LNCaP clone FGC (cell line): ENCODE measurements at regions not wholly inside any gene's neighbourhood (a gene's known extent, or its start where the extent isn't known, plus 50 kb on each side); places are given as distances from the start of the nearest gene placed in this dataset.

ENCODE experiments used
- DNase-seq: peaks from one replicate; pipeline ENCODE4 v3.0.0-alpha.2; 2011; ENCODE audit warnings: low read depth
- H3K4me3 ChIP-seq: 2 replicates; pipeline ENCODE4 v1.5.1; 2011; ENCODE audit warnings: mild to moderate bottlenecking, low read depth, low read length, control low read depth
- CTCF ChIP-seq: IDR thresholded peaks from 2 replicates; pipeline ENCODE4 v1.5.1; 2012; ENCODE audit warnings: mild to moderate bottlenecking; ENCODE audit not compliant: control insufficient read depth, insufficient read depth; ENCODE audit errors: extremely low read depth

DNA sequence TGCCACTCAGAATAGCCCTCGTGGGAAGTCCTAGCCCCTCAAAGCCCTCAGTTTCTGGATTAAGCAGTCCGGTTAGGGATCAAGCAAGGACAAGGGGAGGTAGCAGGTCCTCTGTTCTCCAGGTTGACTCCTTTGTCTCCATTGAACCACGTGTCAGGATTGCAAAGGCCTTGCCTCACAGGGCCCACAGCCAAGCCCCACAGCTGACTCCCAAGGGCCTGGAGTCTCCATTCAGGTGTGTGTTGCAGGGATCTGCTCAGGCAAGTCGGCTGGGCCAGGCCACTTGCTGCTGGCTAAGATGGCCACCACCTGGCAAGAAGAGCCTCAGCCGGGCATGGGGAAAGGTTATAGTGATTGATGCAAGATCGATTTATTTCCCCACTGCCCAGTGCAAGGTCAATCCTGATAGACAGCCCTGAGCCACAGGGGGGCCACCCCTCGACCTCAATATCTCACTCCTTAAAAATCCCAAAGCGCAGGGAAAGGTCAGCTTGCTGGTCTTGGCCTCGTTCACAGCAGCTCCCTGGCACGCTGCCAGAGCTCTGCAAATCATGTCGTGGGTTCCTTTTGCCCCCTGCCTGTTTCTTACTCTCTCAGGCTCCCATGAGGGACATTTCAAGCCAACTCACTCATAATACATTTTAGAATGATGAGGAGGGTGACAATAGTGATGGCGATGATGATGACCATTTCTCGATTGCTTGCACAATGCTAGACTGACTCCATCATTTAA, 75.9 kb downstream of the EDN3 start:
- TF ChIP-seq CTCF, result no peak
- no peak overlapping the region for H3K4me3 ChIP-seq
- DNase-seq, result no peak

GRCh38 chr20:59376998-59377397, 76.6 kb downstream of the EDN3 start:
- no peak for DNase-seq
- no peak for TF ChIP-seq CTCF
- no peak overlapping the region for H3K4me3 ChIP-seq

DNA sequence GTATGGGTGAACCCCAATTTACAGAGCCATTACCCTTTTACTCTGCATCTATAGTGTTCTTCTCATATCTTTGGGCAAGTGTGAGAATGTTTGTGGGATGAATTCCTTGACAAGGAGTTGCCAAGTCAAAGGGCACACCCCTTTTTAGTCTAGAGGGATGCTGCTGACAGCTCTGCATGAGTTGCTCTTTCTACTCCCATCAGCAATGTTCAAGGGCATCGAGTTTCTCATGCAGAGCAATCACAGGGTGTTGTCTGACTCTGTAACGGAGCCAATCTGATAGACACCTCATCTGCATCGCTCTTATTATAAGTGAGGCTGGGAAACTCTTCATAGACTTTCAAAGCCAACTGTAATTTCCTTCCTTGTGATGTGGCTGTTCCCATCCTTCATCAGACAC, 77.4 kb downstream of the EDN3 start:
- no peak for TF ChIP-seq CTCF
- DNase-seq, result no peak
- no peak overlapping the region for H3K4me3 ChIP-seq

- H3K4me3 ChIP-seq, result no peak overlapping the region
- no peak for DNase-seq
- TF ChIP-seq CTCF, result no peak
These were observed 78.0 kb downstream of the EDN3 start for GRCh38 chr20:59378396-59378795.

- DNase-seq, result no peak
- TF ChIP-seq CTCF, result no peak
- H3K4me3 ChIP-seq, result no peak overlapping the region
These were observed 78.6 kb downstream of the EDN3 start for GRCh38 chr20:59378966-59379365.

GRCh38 chr20:59381689-59382088, 81.3 kb downstream of the EDN3 start:
- TF ChIP-seq CTCF, result no peak
- H3K4me3 ChIP-seq, result no peak overlapping the region
- no peak for DNase-seq

DNA sequence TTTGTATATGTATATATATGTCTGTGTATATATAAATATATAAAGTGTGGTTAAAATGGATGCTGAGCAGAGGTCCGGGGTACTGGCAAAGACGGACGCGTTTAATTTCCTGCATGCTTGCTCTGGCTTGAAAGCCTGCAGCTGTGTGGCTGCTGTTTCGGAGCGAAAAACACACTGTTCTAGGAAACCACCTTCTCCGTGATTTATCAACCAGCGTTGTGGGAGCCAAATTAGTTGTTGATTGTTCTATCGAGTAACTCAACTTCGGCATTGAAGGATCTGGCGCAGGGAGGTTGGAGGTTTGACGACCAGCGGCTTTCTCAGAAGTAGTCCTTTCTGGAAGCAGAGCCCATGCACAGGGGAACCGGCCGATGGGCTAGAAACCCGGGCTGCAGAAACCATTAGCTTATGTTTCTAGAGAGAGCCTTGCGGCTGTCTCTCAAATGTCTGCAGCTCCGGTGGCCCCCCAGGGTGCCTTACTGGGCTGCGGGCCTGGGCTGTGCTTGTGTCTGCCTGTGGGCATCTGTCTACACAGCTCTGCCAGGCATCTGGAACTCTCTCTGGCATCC, 81.8 kb downstream of the EDN3 start:
- H3K4me3 ChIP-seq, result no peak overlapping the region
- DNase-seq, result no peak
- TF ChIP-seq CTCF, result no peak
